Choroid plexus epithelial cell (primary cell): ENCODE measurements at regions not wholly inside any gene's neighbourhood (a gene's known extent, or its start where the extent isn't known, plus 50 kb on each side); places are given as distances from the start of the nearest gene placed in this dataset.

Source experiments
- DNase-seq: peaks from one replicate; pipeline ENCODE4 v3.0.0-alpha.2; 2010; ENCODE audit warnings: low read depth
- H3K4me3 ChIP-seq: 2 replicates; pipeline ENCODE4 v1.5.1; 2011; ENCODE audit warnings: low read depth, mild to moderate bottlenecking, control low read depth, low read length, moderate library complexity
- CTCF ChIP-seq: conservative IDR thresholded peaks from 2 replicates; pipeline ENCODE4 v1.5.1; 2011; ENCODE audit warnings: low read depth, mild to moderate bottlenecking, control low read depth, inconsistent platforms, low read length, moderate library complexity

GRCh38 chr3:10667901-10668476, 148.0 kb upstream of the SLC6A11 start:
- H3K4me3 ChIP-seq: no peak overlapping the region
- DNase-seq: no peak
- TF ChIP-seq CTCF: no peak

DNA sequence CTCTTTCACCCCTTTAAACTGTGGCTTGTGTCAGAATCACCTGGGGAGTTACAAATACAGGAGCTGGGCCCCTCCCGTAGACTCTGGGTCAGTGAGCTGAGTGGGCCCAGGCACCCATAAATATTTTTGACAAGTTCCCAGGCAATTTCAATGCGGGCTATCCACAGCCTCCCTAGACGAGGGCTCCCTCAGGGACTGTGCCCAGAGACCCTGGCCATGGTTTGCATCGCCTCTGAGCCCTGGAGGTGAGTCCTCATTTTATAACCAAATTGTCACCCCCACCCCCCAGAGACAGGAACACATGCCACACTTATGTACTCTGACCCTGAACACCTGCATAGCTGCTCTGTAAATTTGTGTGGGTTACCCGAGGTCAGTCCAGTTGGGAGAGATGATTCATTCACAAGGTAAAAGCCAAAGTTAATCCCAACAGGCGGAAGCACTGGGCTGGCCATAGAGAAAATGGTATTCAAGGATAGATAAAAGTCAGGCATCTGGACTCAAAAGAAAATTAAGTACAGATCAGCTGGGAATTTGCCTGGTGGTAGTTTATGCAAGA, 146.5 kb upstream of the SLC6A11 start:
- no peak for DNase-seq
- no peak for TF ChIP-seq CTCF
- no peak overlapping the region for H3K4me3 ChIP-seq

DNA sequence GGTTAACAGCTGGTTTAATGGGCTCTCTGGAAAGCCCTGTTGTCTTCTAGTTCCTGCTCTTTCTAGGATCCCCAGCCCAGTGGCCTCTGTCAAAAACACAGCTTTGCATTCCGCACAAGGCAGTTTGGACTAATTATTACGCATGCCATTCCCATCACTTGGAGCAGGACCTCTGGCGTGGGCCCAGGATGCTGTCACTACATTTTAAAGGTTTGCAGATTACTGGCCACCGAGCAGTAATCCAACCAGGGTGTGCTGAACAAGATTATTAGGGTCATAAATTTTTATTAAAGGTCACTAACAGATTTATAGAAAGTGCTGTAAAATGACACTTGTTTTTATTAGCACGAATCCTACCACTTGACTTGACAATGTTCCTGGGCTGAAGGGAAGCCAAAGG, 143.6 kb upstream of the SLC6A11 start:
- TF ChIP-seq CTCF: no peak
- H3K4me3 ChIP-seq: no peak overlapping the region
- no peak for DNase-seq

DNA sequence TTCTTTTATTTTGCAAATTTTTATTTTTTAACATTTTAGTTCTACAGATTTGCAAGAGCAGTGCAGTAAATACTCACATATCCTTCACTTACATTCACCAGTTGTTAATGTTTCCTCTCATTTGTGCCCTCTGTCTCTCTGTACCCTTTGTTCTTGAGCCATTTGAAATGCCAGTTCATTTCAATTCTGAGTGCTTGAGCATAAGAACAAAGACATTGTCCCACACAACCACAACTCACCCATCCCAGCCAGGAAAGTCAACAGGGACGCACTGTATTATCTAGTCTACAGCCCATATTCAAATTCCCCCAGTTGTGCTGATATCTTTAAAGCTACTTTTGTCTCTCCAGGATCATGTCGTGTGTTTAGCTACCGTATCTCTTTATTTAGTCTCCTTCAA, 141.4 kb upstream of the SLC6A11 start:
- TF ChIP-seq CTCF: no peak
- no peak for DNase-seq
- H3K4me3 ChIP-seq: no peak overlapping the region

- no peak for DNase-seq
- no peak for TF ChIP-seq CTCF
Measured at GRCh38 chr3:10676905-10677304, 139.1 kb upstream of the SLC6A11 start.

DNA sequence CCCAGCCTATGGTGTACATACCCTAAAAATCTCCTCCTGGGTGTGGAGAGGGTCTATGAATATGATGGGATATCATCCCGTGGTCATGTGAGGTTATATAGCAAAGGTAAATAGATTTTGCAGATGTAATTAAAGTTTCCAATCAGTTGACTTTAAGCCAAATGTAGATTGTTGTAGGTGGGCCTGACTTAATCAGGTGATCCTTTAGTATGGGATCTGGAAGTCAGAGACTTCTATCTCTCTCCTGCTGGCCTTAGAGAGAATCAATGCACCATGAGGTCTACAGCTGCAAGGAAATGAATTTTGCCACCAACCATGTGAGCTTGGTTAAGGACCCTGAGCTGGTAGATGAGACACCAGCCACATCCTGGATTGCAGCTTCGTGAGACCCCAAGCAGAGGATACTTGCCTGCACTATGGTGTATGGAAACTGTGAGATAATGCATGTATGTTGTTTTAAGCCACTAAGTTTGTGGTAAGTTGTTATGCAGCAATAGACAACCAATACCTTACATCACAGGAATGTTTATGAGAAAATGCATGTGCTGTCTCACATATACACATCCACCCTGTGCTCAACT, 137.1 kb upstream of the SLC6A11 start:
- DNase-seq: no peak
- no peak for TF ChIP-seq CTCF
- no peak overlapping the region for H3K4me3 ChIP-seq

More at GRCh38 chr3:10676905-10677304, 139.1 kb upstream of the SLC6A11 start:
- no peak overlapping the region for H3K4me3 ChIP-seq

- H3K4me3 ChIP-seq: no peak overlapping the region
- no peak for TF ChIP-seq CTCF
- no peak for DNase-seq
Measured at GRCh38 chr3:10680796-10681195, 135.2 kb upstream of the SLC6A11 start.
